CD4-positive, alpha-beta T cell treated with Interleukin-6 at 100 ng/mL for 8 hours (primary cell): ENCODE measurements at regions not wholly inside any gene's neighbourhood (a gene's known extent, or its start where the extent isn't known, plus 50 kb on each side); places are given as distances from the start of the nearest gene placed in this dataset.
"Not testable (repeated sequence)": the region's sequence is repeated elsewhere in the genome, so short reads cannot be mapped to it uniquely, and the experiment has no call there.

Experiments
- DNase-seq: peaks from one replicate; pipeline ENCODE4 v3.0.0-alpha.2; 2020; ENCODE audit warnings: mixed read lengths, low spot score

- DNase-seq = no peak
These were observed 58.1 kb downstream of the TUBA3C start for GRCh38 chr13:19123502-19123901.

GRCh38 chr13:19117913-19118739 is 63.5 kb downstream of the TUBA3C start:
- no peak for DNase-seq

- DNase-seq = not testable (repeated sequence)
These were observed 72.4 kb downstream of the TUBA3C start for GRCh38 chr13:19109225-19109624.

DNA sequence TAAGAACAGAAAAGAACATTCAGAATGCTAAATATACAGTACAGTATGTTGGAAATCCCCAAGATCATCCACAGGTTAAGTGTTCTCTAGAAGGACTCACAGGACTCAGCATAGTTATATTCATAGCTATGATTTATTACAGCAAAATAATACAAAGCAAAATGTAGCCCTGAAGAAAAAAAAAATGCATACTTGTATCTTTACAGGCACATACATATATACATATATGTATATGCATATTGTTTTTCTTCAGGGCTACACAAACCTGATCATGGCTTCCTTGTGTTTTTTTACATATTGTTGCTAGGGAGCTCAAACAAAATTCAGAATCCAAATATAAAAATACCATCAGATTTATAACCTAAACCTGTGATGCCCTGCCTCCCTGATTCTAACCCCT is 78.5 kb downstream of the TUBA3C start:
- no peak for DNase-seq

DNA sequence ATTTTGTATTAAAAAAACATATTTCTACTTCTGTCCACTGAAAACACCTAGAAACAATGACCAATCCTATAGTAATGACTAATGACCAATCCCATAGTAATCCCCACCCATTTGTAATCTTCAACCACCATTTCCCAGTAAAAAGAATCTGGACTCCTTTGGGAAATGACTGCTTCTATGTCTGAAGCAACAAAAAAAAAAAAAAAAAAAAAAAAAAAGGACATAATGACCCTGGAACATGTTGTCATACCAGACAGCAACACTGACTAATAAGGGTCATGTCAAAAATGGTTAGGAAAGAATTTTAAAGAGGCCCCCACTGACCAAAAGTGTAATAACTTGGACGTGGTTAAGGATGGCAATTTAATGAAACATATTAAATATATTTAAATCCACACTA is 88.3 kb downstream of the TUBA3C start:
- DNase-seq = no peak

- DNase-seq = no peak
These were observed 91.1 kb downstream of the TUBA3C start for GRCh38 chr13:19090495-19090894.

DNA sequence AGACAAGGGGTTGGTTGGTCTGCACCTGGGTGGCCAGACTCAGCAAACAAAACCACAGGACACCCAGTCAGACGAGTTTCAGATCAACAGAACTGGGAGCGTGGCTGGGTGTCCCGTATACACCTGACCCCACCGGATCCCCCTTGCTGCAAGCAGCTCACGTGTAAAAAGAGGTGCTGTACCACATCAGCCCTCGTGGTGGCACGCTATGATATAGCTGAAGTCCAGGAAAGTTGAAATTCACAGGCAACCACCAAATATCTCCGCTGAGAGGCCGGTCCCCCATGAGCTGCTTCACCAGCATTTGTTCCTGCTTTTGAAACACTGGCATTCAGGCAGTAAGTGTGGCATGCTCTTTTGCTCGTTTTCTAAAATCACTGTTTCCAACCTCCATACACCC is 92.3 kb downstream of the TUBA3C start:
- DNase-seq = no peak

DNA sequence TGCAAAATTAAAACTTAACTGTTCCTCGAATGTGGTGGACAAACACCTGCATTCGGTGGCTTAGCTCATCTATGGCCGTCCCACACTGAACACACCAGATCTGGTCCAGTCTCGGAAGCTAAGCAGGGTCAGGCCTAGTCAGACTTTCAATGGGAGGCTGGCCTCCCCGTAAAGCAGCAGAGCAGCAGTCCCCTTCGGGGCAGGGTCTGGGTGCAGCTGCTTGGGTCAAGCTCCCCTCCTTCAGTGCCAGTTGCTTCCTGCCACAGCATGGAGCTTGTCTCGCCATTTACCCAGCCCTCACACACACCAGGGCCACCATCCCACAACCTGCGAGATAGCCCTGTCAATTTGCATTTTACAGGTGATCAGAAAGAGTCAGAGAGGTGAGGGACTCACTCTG is 93.2 kb downstream of the TUBA3C start:
- no peak for DNase-seq

DNA sequence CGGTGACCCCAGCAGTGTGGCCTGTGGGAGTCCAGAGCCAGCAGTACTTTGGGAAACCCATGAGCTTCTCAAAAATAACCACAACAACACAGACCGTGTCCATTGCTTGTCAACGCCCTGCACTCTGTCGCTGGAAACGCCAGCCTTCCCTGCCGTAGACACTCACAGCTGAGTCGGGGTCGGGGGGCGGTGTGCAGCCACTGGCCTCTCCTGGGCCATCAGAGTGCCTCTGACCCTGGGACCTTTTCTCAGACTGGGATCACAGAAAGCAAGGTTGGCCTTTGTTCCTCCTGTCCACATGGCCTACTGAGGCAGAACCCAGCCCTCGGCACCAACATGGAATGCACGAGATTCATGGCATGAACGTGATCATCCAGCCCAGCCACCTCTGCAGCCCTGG is 95.7 kb downstream of the TUBA3C start:
- DNase-seq = no peak

GRCh38 chr13:19085258-19085657 is 96.4 kb downstream of the TUBA3C start:
- DNase-seq = no peak

DNA sequence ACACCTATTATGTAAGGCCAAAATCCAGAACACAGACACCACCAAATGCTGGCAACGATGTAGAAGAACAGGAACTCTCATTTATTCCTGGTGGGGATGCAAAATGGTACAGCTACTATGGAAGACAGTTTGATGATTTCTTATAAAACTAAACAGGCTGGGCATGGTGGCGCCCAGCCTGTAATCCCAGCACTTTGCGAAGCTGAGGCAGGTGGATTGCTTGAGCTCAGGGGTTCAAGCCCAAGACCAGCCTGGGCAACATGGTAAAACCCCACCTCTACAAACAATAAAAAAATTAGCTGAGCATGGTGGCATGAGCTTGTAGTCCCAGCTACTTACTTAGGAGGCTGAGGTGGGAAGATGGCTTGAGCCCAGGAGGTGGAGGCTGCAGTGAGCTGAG is 98.3 kb downstream of the TUBA3C start:
- DNase-seq = no peak

GRCh38 chr13:19075418-19075817 is 106.2 kb downstream of the TUBA3C start:
- DNase-seq = no peak

- DNase-seq = no peak
These were observed 107.1 kb downstream of the TUBA3C start for GRCh38 chr13:19074519-19074918.

DNA sequence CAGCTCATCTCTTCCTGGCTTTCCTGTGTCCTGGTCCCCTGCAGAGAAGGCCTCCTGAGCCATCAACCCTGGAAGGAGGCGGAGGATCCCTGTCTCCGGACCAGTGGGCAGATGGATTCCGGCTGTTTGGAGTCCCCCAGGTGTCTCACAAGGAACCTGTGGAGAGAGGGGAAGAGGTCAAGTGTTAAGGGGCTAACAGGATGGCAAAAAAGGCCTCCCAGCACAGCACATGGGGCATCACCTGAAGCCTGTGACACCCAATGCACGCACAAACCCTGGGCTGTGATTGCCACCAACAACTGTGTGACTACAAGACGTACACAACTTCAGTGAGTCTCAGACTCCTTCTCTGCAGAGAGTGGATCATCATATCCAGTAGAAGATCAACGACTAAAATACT is 107.5 kb downstream of the TUBA3C start:
- DNase-seq = not testable (repeated sequence)

GRCh38 chr13:19072956-19073706 is 108.5 kb downstream of the TUBA3C start:
- not testable (repeated sequence) for DNase-seq

- DNase-seq = no peak
These were observed 109.1 kb downstream of the TUBA3C start for GRCh38 chr13:19072543-19072942.

DNA sequence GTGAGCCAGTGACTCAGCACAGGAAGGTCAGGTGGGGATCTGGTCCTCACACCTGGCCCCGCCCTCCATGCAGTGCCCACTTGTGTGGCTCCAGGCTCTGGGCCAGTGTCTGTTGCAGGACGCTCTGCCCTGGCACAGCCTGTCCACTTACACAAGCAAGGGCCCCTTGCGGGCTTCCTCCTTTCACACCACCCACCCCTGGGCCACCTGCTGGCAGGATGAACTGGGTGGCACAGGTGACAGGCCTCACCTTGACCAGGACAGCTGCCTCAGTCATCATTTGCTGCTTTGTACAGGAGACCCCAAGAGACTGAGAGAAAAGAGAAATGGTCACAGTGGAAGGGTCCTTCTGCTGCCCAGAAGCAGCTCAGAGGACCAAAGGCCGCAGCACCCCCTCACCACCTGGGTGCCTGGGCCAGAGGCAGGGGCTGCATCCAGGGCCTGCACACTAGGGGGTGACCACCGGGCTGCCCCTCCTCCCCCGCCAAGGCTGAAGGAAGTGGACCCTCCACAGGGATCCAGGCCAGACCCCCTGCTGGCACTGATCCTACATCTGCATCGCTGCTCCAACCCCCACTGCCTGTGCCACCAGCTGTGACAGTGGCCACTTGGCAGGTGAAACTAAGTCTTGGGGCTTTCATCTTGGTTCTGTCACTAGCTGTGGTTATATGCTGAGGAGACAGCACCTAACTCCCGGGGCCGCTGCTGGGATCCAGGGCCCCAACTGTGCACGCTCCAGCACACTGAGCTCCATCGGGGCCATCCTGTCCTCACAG is 110.3 kb downstream of the TUBA3C start:
- DNase-seq = no peak

GRCh38 chr13:19070398-19070735 is 111.3 kb downstream of the TUBA3C start:
- no peak for DNase-seq

DNA sequence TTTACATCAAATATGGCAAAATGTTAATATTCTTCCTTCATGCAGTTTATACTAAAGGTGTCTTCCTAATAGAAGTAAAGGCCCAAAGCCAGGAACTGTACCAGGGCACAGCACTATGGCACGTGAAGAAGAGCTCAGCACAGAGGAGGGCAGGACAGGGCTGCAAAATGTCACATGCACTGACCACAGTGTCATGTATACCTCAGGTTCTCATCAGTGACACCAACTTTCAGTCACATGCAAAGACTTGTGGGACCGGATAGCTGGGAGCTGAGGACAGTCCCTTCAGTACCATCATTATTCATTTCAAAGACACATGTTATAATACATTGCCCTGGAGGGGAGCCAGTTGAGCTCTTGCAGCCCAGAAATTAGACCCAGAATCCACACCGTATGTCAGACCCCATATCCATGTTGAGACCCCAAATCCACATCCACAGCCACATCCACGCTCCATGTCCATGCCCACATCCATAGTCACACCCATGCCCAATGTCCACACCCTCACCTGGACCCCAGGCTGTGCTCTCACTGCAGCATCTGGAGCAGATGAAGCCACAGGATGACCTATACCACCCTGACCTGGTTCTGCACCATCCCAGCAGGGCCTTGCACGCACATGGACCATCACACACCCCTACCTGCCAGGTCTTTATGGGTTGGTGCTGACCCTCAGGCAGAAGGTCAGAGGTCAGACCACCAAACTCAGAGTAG is 111.8 kb downstream of the TUBA3C start:
- no peak for DNase-seq

DNA sequence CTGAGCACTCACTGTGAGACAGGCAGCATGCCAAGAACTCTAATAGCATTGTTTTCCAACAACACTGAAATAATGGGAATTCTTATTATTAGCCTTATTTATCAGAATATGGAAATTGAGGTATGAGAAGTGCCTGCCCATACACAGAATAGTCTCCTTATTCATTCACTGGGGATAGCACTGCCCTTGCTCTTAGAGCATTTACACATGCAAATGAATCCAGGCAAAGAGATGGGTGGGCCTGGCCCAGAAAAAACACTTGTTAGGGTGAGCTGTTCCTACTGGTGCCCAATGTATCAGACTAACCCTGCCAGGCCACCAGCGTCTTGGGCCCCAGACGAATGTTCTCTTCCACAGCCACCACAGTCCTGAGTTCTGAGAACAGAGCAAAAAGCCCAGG is 112.9 kb downstream of the TUBA3C start:
- DNase-seq = no peak

DNA sequence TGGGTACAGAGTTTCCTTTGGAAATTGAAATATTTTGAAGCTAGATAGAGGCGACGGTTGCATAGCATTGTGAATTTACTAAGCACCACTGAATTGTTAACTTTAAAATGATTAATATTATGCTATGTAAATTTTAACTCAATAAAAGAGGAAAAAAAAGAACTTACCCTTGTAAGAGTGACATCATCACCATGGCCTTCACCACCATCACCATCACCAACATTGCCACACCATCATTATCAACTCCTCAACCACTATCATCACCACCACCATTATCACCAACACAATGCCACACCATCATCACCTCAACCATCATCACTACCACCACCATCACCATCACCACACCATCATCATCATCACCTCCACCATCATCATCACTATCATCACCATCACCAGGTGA is 113.9 kb downstream of the TUBA3C start:
- DNase-seq = no peak

GRCh38 chr13:19062801-19063200 is 118.8 kb downstream of the TUBA3C start:
- no peak for DNase-seq
